Liver (tissue), 3 donors: ENCODE measurements at regions not wholly inside any gene's neighbourhood (a gene's known extent, or its start where the extent isn't known, plus 50 kb on each side); places are given as distances from the start of the nearest gene placed in this dataset.

Experiments
- HNF4G ChIP-seq: IDR thresholded peaks from 2 replicates; pipeline ENCODE4 v1.6.1; 2016; ENCODE audit warnings: antibody characterized with exemption
- RAD21 ChIP-seq, 2 donors: IDR thresholded peaks; 2 replicates each; pipeline ENCODE4 v1.6.1; 2016; ENCODE audit warnings: antibody characterized with exemption in 2 of 2, mild to moderate bottlenecking in 2 of 2
- TAF1 ChIP-seq: conservative IDR thresholded peaks from 2 replicates; pipeline ENCODE4 v1.6.1; 2016; ENCODE audit warnings: antibody characterized with exemption, mild to moderate bottlenecking
- YY1 ChIP-seq: IDR thresholded peaks from 2 replicates; pipeline ENCODE4 v1.6.1; 2016; ENCODE audit warnings: antibody characterized with exemption, mild to moderate bottlenecking
- TF ChIP-seq, protein P1 (sequence below): fragments of 150-350 bp; IDR thresholded peaks from 2 replicates; pipeline ENCODE4 v1.5.1; 2017; ENCODE audit warnings: improper control_type of control experiment, low read depth, low read length; ENCODE audit not compliant: missing input control
- TF ChIP-seq, protein P2 (sequence below): IDR thresholded peaks from 2 replicates; pipeline ENCODE4 v1.6.1; 2016; ENCODE audit warnings: antibody characterized with exemption
- donor health status: healthy.
- donor health status: healthy.

GRCh38 chr16:22688463-22688862, 125.5 kb upstream of the HS3ST2 start:
- TF ChIP-seq, protein P1, sequence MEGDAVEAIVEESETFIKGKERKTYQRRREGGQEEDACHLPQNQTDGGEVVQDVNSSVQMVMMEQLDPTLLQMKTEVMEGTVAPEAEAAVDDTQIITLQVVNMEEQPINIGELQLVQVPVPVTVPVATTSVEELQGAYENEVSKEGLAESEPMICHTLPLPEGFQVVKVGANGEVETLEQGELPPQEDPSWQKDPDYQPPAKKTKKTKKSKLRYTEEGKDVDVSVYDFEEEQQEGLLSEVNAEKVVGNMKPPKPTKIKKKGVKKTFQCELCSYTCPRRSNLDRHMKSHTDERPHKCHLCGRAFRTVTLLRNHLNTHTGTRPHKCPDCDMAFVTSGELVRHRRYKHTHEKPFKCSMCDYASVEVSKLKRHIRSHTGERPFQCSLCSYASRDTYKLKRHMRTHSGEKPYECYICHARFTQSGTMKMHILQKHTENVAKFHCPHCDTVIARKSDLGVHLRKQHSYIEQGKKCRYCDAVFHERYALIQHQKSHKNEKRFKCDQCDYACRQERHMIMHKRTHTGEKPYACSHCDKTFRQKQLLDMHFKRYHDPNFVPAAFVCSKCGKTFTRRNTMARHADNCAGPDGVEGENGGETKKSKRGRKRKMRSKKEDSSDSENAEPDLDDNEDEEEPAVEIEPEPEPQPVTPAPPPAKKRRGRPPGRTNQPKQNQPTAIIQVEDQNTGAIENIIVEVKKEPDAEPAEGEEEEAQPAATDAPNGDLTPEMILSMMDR, result no peak
- TF ChIP-seq RAD21 (IDR thresholded peaks at IDR 0.05), result no peak
- TF ChIP-seq, protein P2, sequence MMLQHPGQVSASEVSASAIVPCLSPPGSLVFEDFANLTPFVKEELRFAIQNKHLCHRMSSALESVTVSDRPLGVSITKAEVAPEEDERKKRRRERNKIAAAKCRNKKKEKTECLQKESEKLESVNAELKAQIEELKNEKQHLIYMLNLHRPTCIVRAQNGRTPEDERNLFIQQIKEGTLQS, result no peak
- no peak for TF ChIP-seq TAF1
- TF ChIP-seq HNF4G, result no peak
- TF ChIP-seq YY1, result no peak
